IMR-90 (cell line): ENCODE measurements at regions not wholly inside any gene's neighbourhood (a gene's known extent, or its start where the extent isn't known, plus 50 kb on each side); places are given as distances from the start of the nearest gene placed in this dataset.

Experiments
- ATAC-seq: fragments of 200-7000 bp; cut with Tn5 transposase; 2 replicates; pipeline ENCODE4 v1.9.1; 2020; ENCODE audit warnings: low read depth, mild to moderate bottlenecking, moderate library complexity
- BruUV-seq: library from RNA; stranded (reverse); fragments of 400-500 nt; replicated peaks from 2 replicates; lab custom pipeline; 2021; lab: Mats Ljungman, UMichigan
- CTCF ChIA-PET: fragments of 300-600 bp; formaldehyde crosslinking; extraction: SDS; loops from one replicate; lab custom pipeline; 2021; ENCODE audit warnings: antibody characterized with exemption; lab: Yijun Ruan, JAX
- POLR2A ChIA-PET: fragments of 300-600 bp; sonication (Branson Sonifier 250); formaldehyde crosslinking; loops from one replicate; lab custom pipeline; 2022; ENCODE audit warnings: antibody characterized with exemption; ENCODE audit not compliant: unreplicated experiment; lab: Charles Lee
- DNase-seq: peaks from one replicate; pipeline ENCODE4 v3.0.0; 2013
- H2AFZ ChIP-seq: replicated peaks from 2 replicates; pipeline ENCODE3; 2013; ENCODE audit warnings: low read length, mild to moderate bottlenecking; ENCODE audit not compliant: poor library complexity
- H2AK5ac ChIP-seq: 2 replicates; pipeline ENCODE4 v1.6.1; 2013; ENCODE audit warnings: low read depth, low read length, inconsistent platforms
- H2AK9ac ChIP-seq: replicated peaks from 2 replicates; pipeline ENCODE3; 2013; ENCODE audit warnings: mild to moderate bottlenecking, low read depth, low read length, moderate library complexity; ENCODE audit not compliant: poor library complexity
- H2BK120ac ChIP-seq: 2 replicates; pipeline ENCODE4 v1.6.1; 2013; ENCODE audit warnings: low read depth, low read length, inconsistent platforms
- H2BK15ac ChIP-seq: 3 replicates; pipeline ENCODE4 v1.6.1; 2013; ENCODE audit warnings: low read depth, low read length, inconsistent platforms
- H2BK20ac ChIP-seq: 2 replicates; pipeline ENCODE4 v1.6.1; 2013; ENCODE audit warnings: low read depth, mild to moderate bottlenecking, inconsistent platforms, low read length, moderate library complexity
- H2BK5ac ChIP-seq: 2 replicates; pipeline ENCODE4 v1.6.1; 2013; ENCODE audit warnings: mild to moderate bottlenecking, low read depth, low read length, inconsistent platforms; ENCODE audit not compliant: poor library complexity, severe bottlenecking
- H3K14ac ChIP-seq: replicated peaks from 2 replicates; pipeline ENCODE4 v1.6.1; 2013; ENCODE audit warnings: low read depth, low read length, inconsistent platforms
- H3K18ac ChIP-seq: 2 replicates; pipeline ENCODE4 v1.6.1; 2013; ENCODE audit warnings: low read depth, low read length, control low read depth
- H3K23ac ChIP-seq: 2 replicates; pipeline ENCODE4 v1.6.1; 2013; ENCODE audit warnings: low read depth, low read length, inconsistent platforms
- H3K27ac ChIP-seq: 2 replicates; pipeline ENCODE4 v1.5.1; 2013; ENCODE audit warnings: mild to moderate bottlenecking, control low read depth, low read length; ENCODE audit not compliant: insufficient read depth
- H3K27me3 ChIP-seq: 2 replicates; pipeline ENCODE4 v1.6.1; 2013; ENCODE audit warnings: low read length; ENCODE audit not compliant: control insufficient read depth, insufficient read depth
- H3K36me3 ChIP-seq: 2 replicates; pipeline ENCODE4 v1.6.1; 2013; ENCODE audit warnings: low read length, mixed read lengths; ENCODE audit not compliant: control insufficient read depth, insufficient read depth
- H3K4ac ChIP-seq: 2 replicates; pipeline ENCODE4 v1.6.1; 2013; ENCODE audit warnings: low read depth, low read length, inconsistent platforms
- H3K4me1 ChIP-seq: 2 replicates; pipeline ENCODE4 v1.6.1; 2013; ENCODE audit warnings: low read length, mixed read lengths; ENCODE audit not compliant: control insufficient read depth, insufficient read depth
- H3K4me2 ChIP-seq: 2 replicates; pipeline ENCODE4 v1.6.1; 2013; ENCODE audit warnings: low read depth, mild to moderate bottlenecking, control low read depth, low read length, moderate library complexity
- H3K4me3 ChIP-seq: 2 replicates; pipeline ENCODE4 v1.5.1; 2013; ENCODE audit warnings: low read depth, mild to moderate bottlenecking, control low read depth, low read length, moderate library complexity; ENCODE audit not compliant: insufficient read depth
- H3K56ac ChIP-seq: 2 replicates; pipeline ENCODE4 v1.6.1; 2013; ENCODE audit warnings: low read length, inconsistent platforms; ENCODE audit not compliant: insufficient read depth; ENCODE audit errors: extremely low read depth
- H3K79me1 ChIP-seq, 2 experiments: 2 replicates each; pipeline ENCODE4 v1.6.1; 2013; ENCODE audit warnings: low read length in 2 of 2, inconsistent platforms in 1 of 2, low read depth in 1 of 2
- H3K9ac ChIP-seq: 2 replicates; pipeline ENCODE4 v1.6.1; 2013; ENCODE audit warnings: low read depth, low read length, control low read depth
- H3K9me1 ChIP-seq: 2 replicates; pipeline ENCODE4 v1.6.1; 2013; ENCODE audit warnings: low read length, inconsistent platforms; ENCODE audit not compliant: insufficient read depth
- H3K9me3 ChIP-seq: 2 replicates; pipeline ENCODE4 v1.6.1; 2013; ENCODE audit warnings: low read length; ENCODE audit not compliant: control insufficient read depth, insufficient read depth
- H4K20me1 ChIP-seq: 2 replicates; pipeline ENCODE4 v1.6.1; 2013; ENCODE audit warnings: low read length, inconsistent platforms; ENCODE audit not compliant: insufficient read depth
- H4K5ac ChIP-seq: 2 replicates; pipeline ENCODE4 v1.6.1; 2013; ENCODE audit warnings: mild to moderate bottlenecking, low read depth, low read length, control low read depth
- H4K8ac ChIP-seq, 2 experiments: 2 replicates each; pipeline ENCODE4 v1.6.1; 2013; ENCODE audit warnings: low read depth in 2 of 2, low read length in 2 of 2, control low read depth in 1 of 2, inconsistent platforms in 1 of 2
- H4K91ac ChIP-seq: 2 replicates; pipeline ENCODE4 v1.6.1; 2013; ENCODE audit warnings: low read depth, low read length, inconsistent platforms; ENCODE audit not compliant: insufficient read depth
- BHLHE40 ChIP-seq: fragments of 150-350 bp; IDR thresholded peaks from 2 replicates; pipeline ENCODE4 v1.6.1; 2016; ENCODE audit warnings: mild to moderate bottlenecking, low read depth, low read length
- CEBPB ChIP-seq: IDR thresholded peaks from 2 replicates; pipeline ENCODE4 v1.6.1; 2012; ENCODE audit warnings: low read depth, low read length, improper control_type of control experiment
- CTCF ChIP-seq: conservative IDR thresholded peaks from 2 replicates; pipeline ENCODE4 v1.5.1; 2012; ENCODE audit warnings: mild to moderate bottlenecking, low read depth, low read length, improper control_type of control experiment
- ELK1 ChIP-seq: fragments of 150-350 bp; IDR thresholded peaks from 2 replicates; pipeline ENCODE4 v1.6.1; 2016; ENCODE audit warnings: low read depth, mild to moderate bottlenecking, low read length, moderate library complexity, borderline replicate concordance
- FOS ChIP-seq: fragments of 150-350 bp; IDR thresholded peaks from 2 replicates; pipeline ENCODE4 v1.6.1; 2016; ENCODE audit warnings: low read depth, low read length
- MAFK ChIP-seq: IDR thresholded peaks from 2 replicates; pipeline ENCODE4 v1.6.1; 2012; ENCODE audit warnings: low read depth, low read length, improper control_type of control experiment
- MAZ ChIP-seq: IDR thresholded peaks from 2 replicates; pipeline ENCODE4 v1.6.1; 2012; ENCODE audit warnings: low read depth, mild to moderate bottlenecking, low read length, improper control_type of control experiment, moderate library complexity, borderline replicate concordance
- MXI1 ChIP-seq: IDR thresholded peaks from 2 replicates; pipeline ENCODE4 v1.6.1; 2012; ENCODE audit warnings: low read depth, mild to moderate bottlenecking, low read length, moderate library complexity, borderline replicate concordance
- NFE2L2 ChIP-seq: fragments of 150-350 bp; IDR thresholded peaks from 2 replicates; pipeline ENCODE4 v1.6.1; 2016; ENCODE audit warnings: low read depth, mild to moderate bottlenecking, low read length
- POLR2A ChIP-seq: IDR thresholded peaks from 2 replicates; pipeline ENCODE4 v1.6.1; 2012; ENCODE audit warnings: mild to moderate bottlenecking, low read depth, low read length
- RAD21 ChIP-seq: IDR thresholded peaks from 2 replicates; pipeline ENCODE4 v1.6.1; 2012; ENCODE audit warnings: low read length, improper control_type of control experiment
- RCOR1 ChIP-seq: IDR thresholded peaks from 2 replicates; pipeline ENCODE4 v1.6.1; 2012; ENCODE audit warnings: mild to moderate bottlenecking, low read length, improper control_type of control experiment; ENCODE audit not compliant: insufficient replicate concordance
- RFX5 ChIP-seq: IDR thresholded peaks from 2 replicates; pipeline ENCODE4 v1.8.0; 2012; ENCODE audit warnings: low read depth, mild to moderate bottlenecking, low read length, moderate library complexity
- SMC3 ChIP-seq: fragments of 150-350 bp; IDR thresholded peaks from 2 replicates; pipeline ENCODE4 v1.6.1; 2016; ENCODE audit warnings: low read depth, mild to moderate bottlenecking, antibody characterized with exemption, low read length, moderate library complexity
- USF2 ChIP-seq: fragments of 150-350 bp; IDR thresholded peaks from 2 replicates; pipeline ENCODE4 v1.6.1; 2017; ENCODE audit warnings: mild to moderate bottlenecking, antibody characterized with exemption, low read length, low read depth
- WGBS, 2 experiments: methylation state at CpG; one replicate each; pipeline versions ENCODE4 v1.1.5 to v1.1.7; 2013; ENCODE audit warnings: missing lambda C conversion rate in 2 of 2; ENCODE audit not compliant: insufficient read length in 1 of 2; ENCODE audit errors: extremely low coverage in 2 of 2; 5-methylcytosine and 5-hydroxymethylcytosine counted together
- dilution Hi-C: fragments of 300-500 bp; cut with HindIII; formaldehyde crosslinking; loops from one replicate; pipeline ENCODE4 v1.14.3; 2018; ENCODE audit warnings: low sequenced_read_pairs; ENCODE audit not compliant: unreplicated experiment
- in situ Hi-C: fragments of 300-500 bp; cut with MboI; formaldehyde crosslinking; loops from 3 replicates; pipeline ENCODE4 v1.14.3; 2019; ENCODE audit warnings: low sequenced_read_pairs, inconsistent platforms, mixed read lengths
- intact Hi-C: fragments of 100-400 bp; cut with micrococcal nuclease; formaldehyde crosslinking; loops from 2 replicates; pipeline ENCODE4 v1.10.0; 2022

GRCh38 chr18:11522992-11523391 is 86.4 kb upstream of the SLC35G4 start:
- Histone ChIP-seq H4K8ac (no peak overlapping the region), H3K36me3 (no peaks in the 10 kb centered on the region), H3K9me3 (no peaks in the 10 kb centered on the region), H3K56ac (no peak overlapping the region), H2AK9ac (no peak overlapping the region), H3K18ac (no peak overlapping the region), H4K5ac (no peak overlapping the region), H3K4me1 (no peaks in the 10 kb centered on the region), H3K9ac (no peak overlapping the region), H3K4me2 (no peak overlapping the region), H3K4ac (no peak overlapping the region), H2BK5ac (no peak overlapping the region), H2AK5ac (no peak overlapping the region), H4K91ac (no peak overlapping the region), H2BK20ac (no peak overlapping the region), H3K27me3 (peaks cover 3% of the 10 kb centered on the region), H3K14ac (no peak overlapping the region), H2BK120ac (no peak overlapping the region), H3K4me3 (no peak overlapping the region), H4K20me1 (no peaks in the 10 kb centered on the region), H2BK15ac (no peak overlapping the region), H3K79me1 (no peaks in the 10 kb centered on the region), H3K27ac (no peak overlapping the region), H3K23ac (no peak overlapping the region), H3K9me1 (no peaks in the 10 kb centered on the region), H2AFZ (no peak overlapping the region)
- BruUV-seq: no TSS peak
- ChIA-PET POLR2A (no interaction called here), CTCF (interaction anchor here (1.2 kb wide), 1 partner anchor 59 kb away, joined by 3 read pairs; no protein-coding TSS in a partner anchor)
- no peak for ATAC-seq
- dilution Hi-C loops (no loop called here), intact Hi-C loops (no loop called here), in situ Hi-C loops (no loop called here)
- no CpG with 5 or more reads among the region's 5 CpGs for WGBS, 2 experiments
- no peak for TF ChIP-seq MAFK
- TF ChIP-seq NFE2L2: no peak
- no peak for TF ChIP-seq SMC3
- no peak for TF ChIP-seq ELK1
- TF ChIP-seq RCOR1: no peak
- no peak for TF ChIP-seq USF2
- TF ChIP-seq RAD21: no peak
- no peak for TF ChIP-seq FOS
- no peak for TF ChIP-seq POLR2A
- TF ChIP-seq CEBPB: no peak
- no peak for TF ChIP-seq RFX5
- TF ChIP-seq CTCF: no peak
- no peak for TF ChIP-seq MXI1
- no peak for TF ChIP-seq BHLHE40
- no peak for TF ChIP-seq MAZ
- no peak for DNase-seq
